H54 (cell line): ENCODE measurements at regions not wholly inside any gene's neighbourhood (a gene's known extent, or its start where the extent isn't known, plus 50 kb on each side); places are given as distances from the start of the nearest gene placed in this dataset.

ENCODE experiments used
- DNase-seq: peaks from one replicate; pipeline ENCODE4 v3.0.0; 2011; ENCODE audit warnings: low spot score, mixed read lengths; ENCODE audit not compliant: insufficient read length
- FAIRE-seq: peaks from 3 replicates; lab custom pipeline; 2011; peaks lifted over from hg19 to GRCh38; lab: Jason Lieb, UNC
- POLR2A ChIP-seq: IDR thresholded peaks from 2 replicates; pipeline ENCODE4 v1.6.1; 2011; ENCODE audit warnings: low read depth, mild to moderate bottlenecking, low read length

GRCh38 chr15:88749699-88750098 is 53.5 kb upstream of the ACAN start:
- no peak for FAIRE-seq
- no peak for TF ChIP-seq POLR2A
- no peak for DNase-seq

GRCh38 chr15:88752501-88752900 is 50.7 kb upstream of the ACAN start:
- FAIRE-seq (no peak), DNase-seq (no peak)
- TF ChIP-seq POLR2A, result no peak

GRCh38 chr15:88752951-88753350 is 50.3 kb upstream of the ACAN start:
- TF ChIP-seq POLR2A, result no peak
- FAIRE-seq (no peak), DNase-seq (no peak)
